SJCRH30 (cell line): ENCODE measurements at regions not wholly inside any gene's neighbourhood (a gene's known extent, or its start where the extent isn't known, plus 50 kb on each side); places are given as distances from the start of the nearest gene placed in this dataset.
A peak's percentile ranks its signal among the peaks of the same experiment; 100 is the strongest.
"Not testable (repeated sequence)": the region's sequence is repeated elsewhere in the genome, so short reads cannot be mapped to it uniquely, and the experiment has no call there.

ENCODE experiments used
- DNase-seq, 2 experiments: peaks; one replicate each; pipeline ENCODE4 v3.0.0-alpha.2; 2015 to 2020
- H3K27ac ChIP-seq: fragments of 250-450 bp; sonication (Bioruptor Pico); 2 replicates; pipeline ENCODE4 v1.5.1; 2020; ENCODE audit warnings: mild to moderate bottlenecking, moderate library complexity
- H3K27me3 ChIP-seq: fragments of 250-450 bp; sonication (Bioruptor Pico); 2 replicates; pipeline ENCODE4 v1.5.1; 2020; ENCODE audit warnings: mild to moderate bottlenecking, moderate library complexity
- H3K36me3 ChIP-seq: fragments of 250-450 bp; sonication (Bioruptor Pico); 2 replicates; pipeline ENCODE4 v1.5.1; 2020; ENCODE audit warnings: mild to moderate bottlenecking, moderate library complexity
- H3K4me1 ChIP-seq: fragments of 250-450 bp; sonication (Bioruptor Pico); 2 replicates; pipeline ENCODE4 v1.5.1; 2020; ENCODE audit warnings: mild to moderate bottlenecking, moderate library complexity
- H3K4me3 ChIP-seq: fragments of 250-450 bp; sonication (Bioruptor Pico); 2 replicates; pipeline ENCODE4 v1.5.1; 2020; ENCODE audit warnings: mild to moderate bottlenecking, moderate library complexity
- H3K9me3 ChIP-seq: fragments of 250-450 bp; sonication (Bioruptor Pico); replicated peaks from 2 replicates; pipeline ENCODE4 v1.5.1; 2020; ENCODE audit warnings: mild to moderate bottlenecking, moderate library complexity

- DNase-seq, result no peak
- H3K27me3 ChIP-seq, result no peaks in the 10 kb centered on the region
- no peaks in the 10 kb centered on the region for H3K4me1 ChIP-seq
- H3K36me3 ChIP-seq, result no peaks in the 10 kb centered on the region
- H3K9me3 ChIP-seq, result no peaks in the 10 kb centered on the region
- no peak overlapping the region for H3K4me3 ChIP-seq
- no peak overlapping the region for H3K27ac ChIP-seq
Observed at GRCh38 chr2:95729597-95729955, 137.8 kb downstream of the TRIM43 start.

DNA sequence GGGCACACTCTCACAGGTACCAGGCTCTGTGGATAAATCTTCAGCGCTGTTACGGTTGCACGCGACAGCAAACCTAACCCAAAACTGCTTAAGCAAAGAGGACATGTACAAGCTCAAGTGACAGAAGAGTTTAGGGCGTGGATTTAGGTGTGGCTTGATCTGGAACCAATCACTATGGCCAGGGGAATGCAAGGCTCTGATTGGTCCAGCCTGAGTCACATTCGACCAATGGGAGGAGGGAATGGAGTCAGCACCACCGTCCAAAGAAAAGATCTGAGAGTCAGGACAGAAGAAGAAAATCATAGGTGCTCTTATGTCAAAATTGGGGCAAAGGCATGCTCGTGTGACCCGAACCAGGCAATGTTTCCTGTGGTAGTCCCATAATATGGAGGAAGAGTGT, 139.0 kb downstream of the TRIM43 start:
- Histone ChIP-seq H3K27ac (no peak overlapping the region), H3K9me3 (no peaks in the 10 kb centered on the region), H3K27me3 (no peaks in the 10 kb centered on the region), H3K4me1 (no peaks in the 10 kb centered on the region), H3K36me3 (no peaks in the 10 kb centered on the region), H3K4me3 (no peak overlapping the region)
- peak in 1 of 2 experiments; percentile 19 for DNase-seq

- DNase-seq, result no peak
- H3K27me3 ChIP-seq, result no peaks in the 10 kb centered on the region
- no peak overlapping the region for H3K4me3 ChIP-seq
- no peaks in the 10 kb centered on the region for H3K9me3 ChIP-seq
- no peaks in the 10 kb centered on the region for H3K4me1 ChIP-seq
- no peak overlapping the region for H3K27ac ChIP-seq
- no peaks in the 10 kb centered on the region for H3K36me3 ChIP-seq
Observed at GRCh38 chr2:95734976-95735890, 143.4 kb downstream of the TRIM43 start.

DNA sequence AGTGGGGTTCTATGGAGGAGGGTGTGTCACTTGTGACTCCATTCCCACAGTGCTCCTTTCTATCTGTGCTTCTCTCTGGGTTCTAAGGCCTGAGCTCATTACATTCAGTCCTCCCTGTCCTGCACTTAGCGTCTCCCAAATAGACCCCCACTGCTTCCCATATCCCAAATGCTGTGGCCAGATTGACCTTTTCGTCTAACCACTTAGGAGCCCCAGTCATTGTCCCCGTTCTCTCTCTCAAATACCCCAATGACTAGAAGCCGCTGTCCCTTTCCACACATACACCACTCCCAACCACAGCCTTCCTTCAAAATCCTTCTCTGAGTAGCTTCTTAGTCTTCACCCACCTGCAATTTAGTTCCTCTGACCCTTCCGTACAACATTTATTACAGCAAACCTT, 146.5 kb downstream of the TRIM43 start:
- H3K9me3 ChIP-seq, result no peaks in the 10 kb centered on the region
- H3K4me3 ChIP-seq, result no peak overlapping the region
- no peak for DNase-seq
- H3K27ac ChIP-seq, result no peak overlapping the region
- no peaks in the 10 kb centered on the region for H3K4me1 ChIP-seq
- no peaks in the 10 kb centered on the region for H3K36me3 ChIP-seq
- no peaks in the 10 kb centered on the region for H3K27me3 ChIP-seq

- not testable (repeated sequence) for H3K27me3 ChIP-seq, H3K4me3 ChIP-seq, H3K4me1 ChIP-seq, H3K9me3 ChIP-seq, H3K36me3 ChIP-seq, H3K27ac ChIP-seq
- DNase-seq, result peak; percentile 17 to 19
Observed at GRCh38 chr2:95752126-95752525, 160.3 kb downstream of the TRIM43 start.

DNA sequence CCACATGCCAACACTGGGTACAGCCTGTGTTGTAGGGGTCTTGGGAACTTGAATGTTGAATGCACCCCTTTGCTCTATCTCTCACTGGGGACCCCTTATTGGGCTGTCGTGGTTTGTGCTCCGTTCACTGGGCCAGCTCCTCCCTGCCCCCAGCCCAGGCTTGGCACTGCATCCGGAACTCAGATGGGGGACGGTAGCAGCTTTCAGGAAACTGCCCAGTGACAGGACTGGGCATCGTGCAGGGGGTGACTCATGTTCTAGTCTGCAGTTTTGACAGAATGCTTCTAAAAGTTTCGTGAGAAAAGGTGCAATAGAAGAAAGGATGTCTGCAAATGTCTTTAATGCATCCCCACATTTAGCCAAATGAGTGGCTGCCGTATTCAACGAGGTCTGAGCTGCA, 162.0 kb downstream of the TRIM43 start:
- not testable (repeated sequence) for H3K27ac ChIP-seq, DNase-seq, H3K4me3 ChIP-seq, H3K36me3 ChIP-seq, H3K27me3 ChIP-seq, H3K9me3 ChIP-seq, H3K4me1 ChIP-seq

DNA sequence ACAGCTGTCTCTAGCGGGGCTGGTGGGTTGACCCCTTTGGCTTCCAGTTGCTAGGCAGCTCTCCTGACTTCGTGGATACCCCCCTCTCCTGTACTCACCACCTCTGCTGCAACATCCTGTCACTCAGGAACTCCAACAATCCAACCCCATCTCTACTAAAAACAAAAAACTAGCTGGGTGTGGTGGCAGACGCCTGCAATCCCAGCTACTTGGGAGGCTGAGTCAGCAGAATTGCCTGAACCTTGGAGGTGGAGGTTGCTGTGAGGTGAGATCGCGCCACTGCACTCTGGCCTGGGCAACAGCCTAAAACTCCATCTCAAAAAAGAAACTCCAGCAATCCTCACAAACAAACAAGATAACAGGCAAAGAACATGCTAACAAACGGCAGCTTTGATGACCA, 162.4 kb downstream of the TRIM43 start:
- not testable (repeated sequence) for H3K36me3 ChIP-seq, H3K4me3 ChIP-seq, H3K4me1 ChIP-seq, H3K27ac ChIP-seq, H3K27me3 ChIP-seq, H3K9me3 ChIP-seq, DNase-seq

DNA sequence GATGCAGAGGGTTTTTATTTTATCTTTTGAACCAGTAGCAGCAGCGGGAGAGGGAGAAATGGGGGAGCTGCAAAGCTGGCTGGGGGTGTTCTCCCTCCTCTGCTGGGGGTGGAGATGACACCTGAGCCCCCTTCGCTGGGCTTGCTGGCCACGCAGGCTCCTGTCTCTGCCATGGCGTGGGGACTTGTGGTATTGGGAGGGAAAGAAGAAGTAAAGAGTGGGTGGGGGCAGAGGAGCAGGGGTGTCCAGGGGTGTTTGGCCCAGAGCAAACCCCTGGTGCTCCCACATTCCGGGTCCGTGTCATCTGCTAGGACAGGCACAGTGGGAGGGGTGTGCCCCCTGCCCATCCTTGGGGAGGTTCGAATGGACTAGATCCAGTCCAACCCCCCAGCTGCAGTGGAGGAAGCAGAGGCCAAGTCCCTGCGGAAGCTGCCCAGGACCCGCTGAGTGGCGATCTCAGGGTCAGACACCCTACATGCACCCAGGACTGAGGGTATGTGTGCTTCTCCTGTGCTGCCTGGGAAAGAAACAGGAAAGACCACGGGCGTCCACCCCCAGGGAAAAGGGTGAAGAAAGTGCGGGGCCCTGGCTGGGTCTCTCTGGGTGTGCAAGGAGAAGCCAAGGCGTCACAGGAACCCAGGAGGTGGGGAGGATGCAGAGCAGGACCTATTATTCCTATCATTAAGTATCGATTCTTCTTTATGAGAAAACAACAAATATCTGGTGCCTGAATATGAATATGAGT, 163.2 kb downstream of the TRIM43 start:
- not testable (repeated sequence) for H3K27me3 ChIP-seq, H3K36me3 ChIP-seq, H3K4me1 ChIP-seq, H3K9me3 ChIP-seq, DNase-seq, H3K27ac ChIP-seq, H3K4me3 ChIP-seq

DNA sequence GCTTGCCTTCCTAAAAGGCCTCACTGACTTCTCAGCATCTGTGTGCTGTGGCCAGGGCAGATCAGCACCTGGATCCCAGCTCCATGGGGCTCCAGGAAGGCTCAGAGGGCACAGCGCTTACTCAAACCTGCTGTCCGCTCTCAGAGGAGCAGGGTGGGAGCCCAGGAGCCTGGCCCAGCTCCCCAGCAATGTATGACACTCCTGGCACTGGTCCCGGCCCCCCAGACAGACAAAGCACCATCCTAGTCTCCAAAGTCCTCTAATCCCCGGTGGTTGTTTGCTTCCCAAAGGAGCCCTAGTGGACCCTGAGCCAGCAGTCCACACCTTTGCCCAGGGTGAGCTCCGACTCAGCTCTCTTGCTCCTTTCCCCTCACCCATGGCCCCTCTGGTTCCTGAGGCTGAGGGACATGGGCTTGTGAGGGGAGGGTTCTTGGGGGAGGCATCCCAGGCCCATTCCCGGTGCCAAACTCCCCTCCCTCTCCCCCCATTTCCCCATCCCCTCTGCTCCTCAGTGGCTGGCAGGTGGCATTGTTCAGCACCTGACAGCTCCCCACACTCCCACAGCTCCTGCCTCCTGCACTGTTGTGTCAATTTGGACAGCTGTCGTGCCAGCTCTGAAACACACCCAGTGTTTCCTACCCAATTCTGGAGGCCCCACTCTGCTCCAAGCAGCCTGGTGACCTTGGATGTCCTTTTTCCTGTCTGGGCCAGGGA, 164.3 kb downstream of the TRIM43 start:
- not testable (repeated sequence) for DNase-seq, H3K4me1 ChIP-seq

DNA sequence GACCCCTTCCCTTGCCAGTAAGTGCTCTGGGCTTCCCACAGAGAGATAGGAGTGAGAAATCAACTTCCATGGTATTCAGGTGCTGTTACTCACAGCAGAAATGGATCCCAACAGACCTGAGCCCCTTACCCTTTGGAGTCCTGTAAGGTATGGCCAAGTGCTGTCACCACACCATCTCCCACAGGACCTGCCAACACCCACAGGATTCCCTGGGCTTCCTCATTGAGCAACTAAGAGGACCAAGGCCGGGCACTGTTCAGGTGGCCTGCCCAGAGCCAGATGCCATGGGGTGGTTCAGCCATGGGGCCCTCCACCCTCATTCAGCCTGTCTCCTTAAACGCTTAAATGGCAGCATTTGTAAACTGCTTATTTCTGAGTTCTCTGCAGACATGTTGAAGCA, 166.2 kb downstream of the TRIM43 start:
- Histone ChIP-seq H3K4me3 (no peak overlapping the region), H3K4me1 (no peaks in the 10 kb centered on the region), H3K27me3 (no peaks in the 10 kb centered on the region), H3K9me3 (no peaks in the 10 kb centered on the region), H3K27ac (no peak overlapping the region), H3K36me3 (no peaks in the 10 kb centered on the region)
- DNase-seq, result no peak

More for the DNA sequence above, 164.3 kb downstream of the TRIM43 start:
- H3K9me3 ChIP-seq, H3K27me3 ChIP-seq, H3K4me3 ChIP-seq, H3K36me3 ChIP-seq, H3K27ac ChIP-seq: not testable (repeated sequence)

DNA sequence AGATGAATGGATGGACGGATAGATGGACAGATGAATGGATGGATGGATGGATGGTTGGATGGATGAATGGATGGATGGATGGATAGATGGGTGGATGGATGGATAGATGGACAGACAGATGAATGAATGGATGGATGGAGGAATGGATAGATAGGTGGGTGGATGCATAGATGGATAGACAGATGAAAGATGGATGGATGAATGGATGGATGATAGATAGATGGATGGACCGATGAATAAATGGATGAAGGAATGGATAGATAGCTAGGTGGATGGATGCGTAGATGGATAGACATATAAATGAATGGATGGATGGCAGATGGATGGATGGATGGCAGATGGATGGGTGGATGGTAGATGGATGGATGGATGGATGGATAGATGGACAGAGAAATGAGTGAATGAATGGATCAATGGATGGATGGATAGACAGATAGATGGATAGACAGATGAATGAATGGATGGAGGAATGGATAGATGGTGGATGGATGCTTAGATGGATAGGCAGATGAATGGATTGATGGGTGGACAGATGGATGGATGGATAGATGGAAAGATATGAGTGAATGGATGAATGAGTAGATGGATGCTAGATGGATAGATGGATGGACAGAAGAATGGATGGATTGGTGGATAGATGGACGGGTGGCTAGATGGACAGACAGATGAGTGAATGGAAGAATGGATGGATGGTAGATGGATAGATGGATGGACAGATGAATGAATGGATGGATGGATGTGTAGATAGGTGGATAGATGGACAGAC, 167.9 kb downstream of the TRIM43 start:
- Histone ChIP-seq H3K4me1 (no peaks in the 10 kb centered on the region), H3K9me3 (no peaks in the 10 kb centered on the region), H3K27me3 (no peaks in the 10 kb centered on the region), H3K27ac (no peak overlapping the region), H3K4me3 (no peak overlapping the region), H3K36me3 (no peaks in the 10 kb centered on the region)
- no peak for DNase-seq

- Histone ChIP-seq H3K27ac (no peak overlapping the region), H3K4me3 (no peak overlapping the region), H3K36me3 (no peaks in the 10 kb centered on the region), H3K4me1 (no peaks in the 10 kb centered on the region), H3K27me3 (no peaks in the 10 kb centered on the region), H3K9me3 (no peaks in the 10 kb centered on the region)
- DNase-seq, result peak in 1 of 2 experiments; percentile 17
Observed at GRCh38 chr2:95760806-95761525, 169.2 kb downstream of the TRIM43 start.

DNA sequence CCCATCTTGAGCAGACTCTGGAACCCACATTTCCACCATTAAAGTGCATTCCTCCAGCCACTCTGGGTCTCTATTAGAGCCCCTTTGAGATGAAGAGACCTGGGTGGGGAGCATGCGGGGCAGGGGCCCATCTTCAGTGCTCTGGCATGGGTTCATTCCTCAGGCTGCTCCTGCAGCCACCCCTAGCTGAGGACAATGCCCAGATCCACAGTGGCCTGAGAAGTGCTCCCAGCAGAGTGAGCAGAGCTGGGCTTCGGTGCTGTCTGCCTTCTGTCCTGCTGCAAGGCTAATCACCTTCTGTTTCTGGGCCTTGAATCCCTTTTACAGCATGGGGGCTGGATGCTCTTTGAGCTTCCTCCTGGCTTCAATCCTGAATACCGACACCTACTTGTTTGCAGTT, 169.8 kb downstream of the TRIM43 start:
- Histone ChIP-seq H3K4me1 (no peaks in the 10 kb centered on the region), H3K36me3 (no peaks in the 10 kb centered on the region), H3K4me3 (no peak overlapping the region), H3K27ac (no peak overlapping the region), H3K27me3 (no peaks in the 10 kb centered on the region), H3K9me3 (no peaks in the 10 kb centered on the region)
- no peak for DNase-seq
